Mesothelial cell of epicardium (in vitro differentiated cells): ENCODE measurements at regions not wholly inside any gene's neighbourhood (a gene's known extent, or its start where the extent isn't known, plus 50 kb on each side); places are given as distances from the start of the nearest gene placed in this dataset.

Source experiments
- DNase-seq, 2 experiments: peaks; one replicate each; pipeline ENCODE4 v3.0.0; 2021; ENCODE audit warnings: low spot score in 2 of 2; ENCODE audit not compliant: unreplicated experiment in 2 of 2
- H3K27ac Mint-ChIP-seq: 2 replicates; pipeline ENCODE4 v1.8.0; 2021; ENCODE audit warnings: mixed read lengths
- H3K27me3 Mint-ChIP-seq: 2 replicates; pipeline ENCODE4 v1.8.0; 2021; ENCODE audit warnings: low read depth, mixed read lengths
- H3K36me3 Mint-ChIP-seq: 2 replicates; pipeline ENCODE4 v1.8.0; 2021; ENCODE audit warnings: mixed read lengths
- H3K4me1 Mint-ChIP-seq: 2 replicates; pipeline ENCODE4 v1.8.0; 2021; ENCODE audit warnings: mixed read lengths
- H3K4me3 Mint-ChIP-seq: 2 replicates; pipeline ENCODE4 v1.8.0; 2021; ENCODE audit warnings: mild to moderate bottlenecking, moderate library complexity, mixed read lengths
- H3K9me3 Mint-ChIP-seq: 2 replicates; pipeline ENCODE4 v1.8.0; 2021; ENCODE audit warnings: mixed read lengths
- CTCF ChIP-seq: fragments of 200-600 bp; sonication (generic); IDR thresholded peaks from one replicate; pipeline ENCODE4 v1.5.0; 2021; ENCODE audit warnings: antibody characterized with exemption; ENCODE audit not compliant: unreplicated experiment

GRCh38 chr11:109275931-109276330 lies 146.1 kb upstream of the C11orf87 start:
- Mint-ChIP-seq H3K36me3 (peaks cover 4% of the 10 kb centered on the region), H3K4me3 (no peak overlapping the region), H3K27me3 (no peaks in the 10 kb centered on the region), H3K4me1 (no peaks in the 10 kb centered on the region), H3K9me3 (peaks cover 48% of the 10 kb centered on the region), H3K27ac (no peak overlapping the region)
- no peak for DNase-seq
- no peak for TF ChIP-seq CTCF

- H3K36me3 Mint-ChIP-seq, result peaks cover under 1% of the 10 kb centered on the region
- TF ChIP-seq CTCF, result no peak
- H3K9me3 Mint-ChIP-seq, result peaks cover 10% of the 10 kb centered on the region
- no peak overlapping the region for H3K27ac Mint-ChIP-seq
- no peaks in the 10 kb centered on the region for H3K27me3 Mint-ChIP-seq
- no peaks in the 10 kb centered on the region for H3K4me1 Mint-ChIP-seq
- DNase-seq, result no peak
- no peak overlapping the region for H3K4me3 Mint-ChIP-seq
Observed at GRCh38 chr11:109285465-109285864, 136.5 kb upstream of the C11orf87 start.

- Mint-ChIP-seq H3K36me3 (no peaks in the 10 kb centered on the region), H3K9me3 (no peaks in the 10 kb centered on the region), H3K4me1 (no peaks in the 10 kb centered on the region), H3K4me3 (no peak overlapping the region), H3K27ac (no peak overlapping the region), H3K27me3 (no peaks in the 10 kb centered on the region)
- no peak for TF ChIP-seq CTCF
- no peak for DNase-seq
Observed at GRCh38 chr11:109291553-109291952, 130.4 kb upstream of the C11orf87 start.

- Mint-ChIP-seq H3K4me1 (no peaks in the 10 kb centered on the region), H3K9me3 (no peaks in the 10 kb centered on the region), H3K27ac (no peak overlapping the region), H3K36me3 (no peaks in the 10 kb centered on the region), H3K4me3 (no peak overlapping the region), H3K27me3 (no peaks in the 10 kb centered on the region)
- TF ChIP-seq CTCF, result no peak
- DNase-seq, result no peak
Observed at GRCh38 chr11:109298865-109299264, 123.1 kb upstream of the C11orf87 start.

GRCh38 chr11:109300211-109300610 lies 121.8 kb upstream of the C11orf87 start:
- no peak overlapping the region for H3K27ac Mint-ChIP-seq
- H3K9me3 Mint-ChIP-seq, result no peaks in the 10 kb centered on the region
- H3K27me3 Mint-ChIP-seq, result no peaks in the 10 kb centered on the region
- no peaks in the 10 kb centered on the region for H3K4me1 Mint-ChIP-seq
- DNase-seq, result no peak
- no peak for TF ChIP-seq CTCF
- H3K36me3 Mint-ChIP-seq, result no peaks in the 10 kb centered on the region
- no peak overlapping the region for H3K4me3 Mint-ChIP-seq

- DNase-seq, result no peak
- Mint-ChIP-seq H3K4me1 (no peaks in the 10 kb centered on the region), H3K36me3 (no peaks in the 10 kb centered on the region), H3K9me3 (no peaks in the 10 kb centered on the region), H3K4me3 (no peak overlapping the region), H3K27me3 (peaks cover 1% of the 10 kb centered on the region), H3K27ac (no peak overlapping the region)
- no peak for TF ChIP-seq CTCF
Observed at GRCh38 chr11:109302591-109303334, 119.2 kb upstream of the C11orf87 start.
